DND-41 (cell line): ENCODE measurements at regions not wholly inside any gene's neighbourhood (a gene's known extent, or its start where the extent isn't known, plus 50 kb on each side); places are given as distances from the start of the nearest gene placed in this dataset.

Experiments
- ATAC-seq: fragments of 200-7000 bp; cut with Tn5 transposase; 3 replicates; pipeline ENCODE4 v1.9.1; 2021; ENCODE audit warnings: low read depth; ENCODE audit not compliant: insufficient read depth
- DNase-seq: peaks from one replicate; pipeline ENCODE4 v3.0.0-alpha.2; 2020
- H2AFZ ChIP-seq: 2 replicates; pipeline ENCODE4 v1.6.0; 2012; ENCODE audit warnings: low read depth, low read length
- H3K27ac ChIP-seq: 2 replicates; pipeline ENCODE4 v1.5.1; 2012; ENCODE audit warnings: low read length, inconsistent platforms
- H3K27me3 ChIP-seq: fragments of 200-600 bp; sonication (generic); 2 replicates; pipeline ENCODE4 v1.6.0; 2012; ENCODE audit warnings: low read length, mild to moderate bottlenecking, inconsistent platforms; ENCODE audit not compliant: insufficient read depth, poor library complexity
- H3K36me3 ChIP-seq: 2 replicates; pipeline ENCODE4 v1.5.1; 2012; ENCODE audit warnings: low read length, inconsistent platforms; ENCODE audit not compliant: insufficient read depth
- H3K4me1 ChIP-seq: 2 replicates; pipeline ENCODE4 v1.5.1; 2012; ENCODE audit warnings: mild to moderate bottlenecking, low read length; ENCODE audit not compliant: insufficient read depth
- H3K4me2 ChIP-seq: 2 replicates; pipeline ENCODE4 v1.6.0; 2012; ENCODE audit warnings: mild to moderate bottlenecking, moderate library complexity, low read length, inconsistent platforms; ENCODE audit not compliant: insufficient read depth
- H3K4me3 ChIP-seq, 2 experiments: fragments of 200-600 bp in 1 of 2; shearing (Covaris generic) in 1 of 2; 2 replicates each; pipeline ENCODE4 v1.5.1; 2012 to 2016; ENCODE audit warnings: inconsistent platforms in 2 of 2, low read length in 2 of 2, mild to moderate bottlenecking in 2 of 2, low read depth in 1 of 2, moderate library complexity in 1 of 2
- H3K79me2 ChIP-seq: 2 replicates; pipeline ENCODE4 v1.6.0; 2012; ENCODE audit warnings: low read length, inconsistent platforms; ENCODE audit not compliant: insufficient read depth
- H3K9ac ChIP-seq: 2 replicates; pipeline ENCODE4 v1.6.0; 2012; ENCODE audit warnings: low read depth, mild to moderate bottlenecking, inconsistent platforms, low read length, moderate library complexity
- H3K9me3 ChIP-seq: 2 replicates; pipeline ENCODE4 v1.5.1; 2012; ENCODE audit warnings: low read length, moderate library complexity, mild to moderate bottlenecking, inconsistent platforms; ENCODE audit not compliant: insufficient read depth, severe bottlenecking
- H4K20me1 ChIP-seq: 2 replicates; pipeline ENCODE4 v1.6.0; 2012; ENCODE audit warnings: low read length; ENCODE audit not compliant: insufficient read depth
- EZH2 ChIP-seq: IDR thresholded peaks from 3 replicates; pipeline ENCODE4 v1.6.1; 2012; ENCODE audit warnings: borderline replicate concordance, low read depth, mild to moderate bottlenecking, moderate library complexity, low read length, inconsistent platforms; ENCODE audit not compliant: severe bottlenecking
- TF ChIP-seq, protein P1 (sequence below): IDR thresholded peaks from 2 replicates; pipeline ENCODE4 v1.5.1; 2012; ENCODE audit warnings: borderline replicate concordance, low read length, moderate library complexity, mild to moderate bottlenecking; ENCODE audit not compliant: poor library complexity, severe bottlenecking; ENCODE audit errors: extremely low read depth

DNA sequence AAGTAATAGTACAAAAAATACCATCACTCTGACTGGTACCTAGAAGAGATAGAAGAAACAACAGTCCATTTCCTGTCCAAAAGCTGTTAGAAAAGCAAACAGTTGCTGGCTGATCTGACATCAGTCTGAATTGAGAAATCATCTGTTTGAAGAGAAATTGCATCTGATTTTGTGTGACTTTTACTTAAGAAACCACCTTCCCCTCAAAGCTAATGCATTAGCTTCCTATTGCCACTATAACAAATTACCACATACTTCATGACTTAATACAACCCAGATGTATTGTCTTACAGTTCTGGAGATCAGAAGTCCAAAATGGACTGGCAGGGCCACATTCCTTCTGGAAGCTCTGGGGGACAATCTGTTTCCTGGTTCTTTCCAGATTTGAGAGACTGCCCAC lies 385.9 kb upstream of the TLE4 start:
- no peaks in the 10 kb centered on the region for H3K9me3 ChIP-seq
- TF ChIP-seq, protein P1, sequence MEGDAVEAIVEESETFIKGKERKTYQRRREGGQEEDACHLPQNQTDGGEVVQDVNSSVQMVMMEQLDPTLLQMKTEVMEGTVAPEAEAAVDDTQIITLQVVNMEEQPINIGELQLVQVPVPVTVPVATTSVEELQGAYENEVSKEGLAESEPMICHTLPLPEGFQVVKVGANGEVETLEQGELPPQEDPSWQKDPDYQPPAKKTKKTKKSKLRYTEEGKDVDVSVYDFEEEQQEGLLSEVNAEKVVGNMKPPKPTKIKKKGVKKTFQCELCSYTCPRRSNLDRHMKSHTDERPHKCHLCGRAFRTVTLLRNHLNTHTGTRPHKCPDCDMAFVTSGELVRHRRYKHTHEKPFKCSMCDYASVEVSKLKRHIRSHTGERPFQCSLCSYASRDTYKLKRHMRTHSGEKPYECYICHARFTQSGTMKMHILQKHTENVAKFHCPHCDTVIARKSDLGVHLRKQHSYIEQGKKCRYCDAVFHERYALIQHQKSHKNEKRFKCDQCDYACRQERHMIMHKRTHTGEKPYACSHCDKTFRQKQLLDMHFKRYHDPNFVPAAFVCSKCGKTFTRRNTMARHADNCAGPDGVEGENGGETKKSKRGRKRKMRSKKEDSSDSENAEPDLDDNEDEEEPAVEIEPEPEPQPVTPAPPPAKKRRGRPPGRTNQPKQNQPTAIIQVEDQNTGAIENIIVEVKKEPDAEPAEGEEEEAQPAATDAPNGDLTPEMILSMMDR: no peak
- no peak for TF ChIP-seq EZH2
- no peaks in the 10 kb centered on the region for H3K36me3 ChIP-seq
- no peak overlapping the region for H2AFZ ChIP-seq
- H3K9ac ChIP-seq: no peak overlapping the region
- no peak overlapping the region for H3K4me2 ChIP-seq
- H3K4me1 ChIP-seq: no peaks in the 10 kb centered on the region
- ATAC-seq: no peak
- H3K4me3 ChIP-seq: no peak overlapping the region
- H3K79me2 ChIP-seq: no peaks in the 10 kb centered on the region
- H4K20me1 ChIP-seq: no peaks in the 10 kb centered on the region
- DNase-seq: no peak
- no peak overlapping the region for H3K27ac ChIP-seq
- no peaks in the 10 kb centered on the region for H3K27me3 ChIP-seq

DNA sequence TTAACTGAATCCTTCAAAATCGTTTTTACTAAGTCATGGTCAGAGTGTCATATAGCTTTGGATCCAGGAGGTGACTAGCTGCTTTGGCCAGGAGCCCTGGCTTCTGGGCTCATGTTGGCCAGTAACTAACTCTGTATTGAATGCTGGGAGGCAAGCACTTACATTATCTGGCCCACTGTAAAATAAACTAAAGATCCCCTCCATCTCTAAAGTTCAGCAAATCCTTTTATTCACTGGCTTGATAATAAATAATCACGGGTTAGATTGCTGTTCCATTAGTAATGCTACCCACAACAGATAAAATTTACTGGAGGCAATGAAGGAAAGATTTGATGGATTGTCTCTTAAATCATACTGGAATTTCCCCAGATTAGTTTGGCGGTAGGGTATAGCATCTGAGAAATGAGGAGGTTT lies 382.2 kb upstream of the TLE4 start:
- Histone ChIP-seq H3K9ac (no peak overlapping the region), H2AFZ (no peak overlapping the region), H3K4me3 (no peak overlapping the region), H3K4me2 (no peak overlapping the region), H3K4me1 (no peaks in the 10 kb centered on the region), H3K27ac (no peak overlapping the region), H4K20me1 (no peaks in the 10 kb centered on the region), H3K9me3 (no peaks in the 10 kb centered on the region), H3K27me3 (no peaks in the 10 kb centered on the region), H3K79me2 (no peaks in the 10 kb centered on the region), H3K36me3 (no peaks in the 10 kb centered on the region)
- TF ChIP-seq, protein P1: no peak
- no peak for TF ChIP-seq EZH2
- DNase-seq: no peak
- no peak for ATAC-seq

DNA sequence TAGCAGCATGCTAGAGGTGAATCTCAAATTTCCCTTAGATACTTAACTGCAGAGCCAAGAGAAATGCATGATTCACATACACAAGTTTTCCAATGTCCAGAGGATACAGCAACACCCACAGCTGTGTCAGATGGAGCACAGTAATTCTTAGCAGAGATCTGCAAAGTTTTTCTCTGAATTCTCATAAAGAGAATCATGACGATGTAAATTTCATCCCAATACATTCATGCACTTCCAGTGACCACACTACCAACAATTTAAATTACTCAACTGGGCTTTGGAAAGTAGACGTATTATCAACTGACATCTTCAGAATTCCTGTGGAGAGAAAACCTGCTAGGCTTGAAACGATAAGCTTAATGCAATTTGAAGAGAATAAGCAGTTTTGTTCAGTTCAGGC lies 378.8 kb upstream of the TLE4 start:
- no peaks in the 10 kb centered on the region for H3K79me2 ChIP-seq
- no peaks in the 10 kb centered on the region for H4K20me1 ChIP-seq
- no peaks in the 10 kb centered on the region for H3K36me3 ChIP-seq
- no peak overlapping the region for H3K4me2 ChIP-seq
- no peaks in the 10 kb centered on the region for H3K4me1 ChIP-seq
- no peak overlapping the region for H2AFZ ChIP-seq
- no peak overlapping the region for H3K4me3 ChIP-seq
- no peak for DNase-seq
- no peak for ATAC-seq
- H3K27me3 ChIP-seq: no peaks in the 10 kb centered on the region
- no peak for TF ChIP-seq EZH2
- TF ChIP-seq, protein P1: no peak
- no peak overlapping the region for H3K27ac ChIP-seq
- no peaks in the 10 kb centered on the region for H3K9me3 ChIP-seq
- H3K9ac ChIP-seq: no peak overlapping the region

DNA sequence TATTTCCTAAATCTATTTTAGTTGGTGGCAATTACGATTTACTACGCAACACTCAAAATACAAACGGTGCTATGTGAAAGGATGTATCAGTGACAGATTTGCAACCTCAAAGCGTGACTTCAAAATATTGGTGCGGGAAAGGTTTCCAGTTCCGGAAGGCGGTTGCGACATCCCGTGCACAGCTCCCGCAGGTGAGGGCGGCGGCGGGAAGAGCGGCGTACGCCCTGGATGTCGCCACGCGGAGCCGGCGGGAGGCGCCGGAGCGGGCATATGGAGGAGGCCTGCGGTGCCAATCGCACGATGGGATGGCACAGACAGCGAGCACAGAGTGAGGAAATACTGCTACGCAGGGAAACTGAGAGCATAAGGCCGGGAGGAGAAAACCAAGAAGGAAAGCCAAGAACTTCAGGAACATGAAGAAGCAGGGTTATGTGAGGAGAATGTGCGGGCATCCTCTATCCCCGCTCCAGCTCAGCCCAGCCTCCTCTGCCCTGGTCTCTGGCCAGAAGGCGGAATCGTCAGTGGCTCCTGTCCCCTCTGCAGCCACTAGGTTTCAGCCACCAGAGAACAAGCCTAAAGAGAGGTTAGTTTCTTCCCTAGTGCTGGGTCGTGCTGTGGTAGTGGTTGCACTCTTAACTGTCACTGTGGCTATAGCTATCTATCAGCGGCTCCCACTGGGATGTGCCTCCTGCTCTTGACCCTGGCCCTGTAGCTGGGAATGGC lies 378.1 kb upstream of the TLE4 start:
- Histone ChIP-seq H3K4me3 (no peak overlapping the region), H2AFZ (no peak overlapping the region), H4K20me1 (no peaks in the 10 kb centered on the region), H3K4me2 (no peak overlapping the region), H3K27me3 (no peaks in the 10 kb centered on the region), H3K9ac (no peak overlapping the region), H3K27ac (no peak overlapping the region), H3K4me1 (no peaks in the 10 kb centered on the region), H3K9me3 (no peaks in the 10 kb centered on the region), H3K79me2 (no peaks in the 10 kb centered on the region), H3K36me3 (no peaks in the 10 kb centered on the region)
- TF ChIP-seq, protein P1: no peak
- TF ChIP-seq EZH2: no peak
- ATAC-seq (no peak), DNase-seq (no peak)
